ENCODE measurements at regions not wholly inside any gene's neighbourhood (a gene's known extent, or its start where the extent isn't known, plus 50 kb on each side); places are given as distances from the start of the nearest gene placed in this dataset.

- no peak for DNase-seq
These were observed 123.0 kb upstream of the AP1S2 start for GRCh38 chrX:15977644-15978043.

- DNase-seq: no peak
These were observed 121.8 kb upstream of the AP1S2 start for GRCh38 chrX:15976396-15976795.

GRCh38 chrX:15973946-15974345 is 119.3 kb upstream of the AP1S2 start:
- DNase-seq: no peak

- peak; percentile 33 for DNase-seq
These were observed 118.7 kb upstream of the AP1S2 start for GRCh38 chrX:15973299-15973698.

- no peak for DNase-seq
These were observed 117.1 kb upstream of the AP1S2 start for GRCh38 chrX:15971696-15972095.

- no peak for DNase-seq
These were observed 109.2 kb upstream of the AP1S2 start for GRCh38 chrX:15963858-15964257.

GRCh38 chrX:15960237-15960636 is 105.6 kb upstream of the AP1S2 start:
- DNase-seq: no peak

- no peak for DNase-seq
These were observed 102.1 kb upstream of the AP1S2 start for GRCh38 chrX:15956681-15957080.

- DNase-seq: no peak
These were observed 99.2 kb upstream of the AP1S2 start for GRCh38 chrX:15953801-15954200.

- DNase-seq: no peak
These were observed 97.6 kb upstream of the AP1S2 start for GRCh38 chrX:15952212-15952611.

GRCh38 chrX:15948318-15948660 is 93.7 kb upstream of the AP1S2 start:
- DNase-seq: no peak

GRCh38 chrX:15947648-15948317 is 93.2 kb upstream of the AP1S2 start:
- no peak for DNase-seq

- no peak for DNase-seq
These were observed 92.4 kb upstream of the AP1S2 start for GRCh38 chrX:15946783-15947580.

GRCh38 chrX:15943391-15943790 is 88.8 kb upstream of the AP1S2 start:
- no peak for DNase-seq

GRCh38 chrX:15942307-15942706 is 87.7 kb upstream of the AP1S2 start:
- no peak for DNase-seq

GRCh38 chrX:15939737-15940136 is 85.1 kb upstream of the AP1S2 start:
- DNase-seq: no peak

- DNase-seq: no peak
These were observed 83.5 kb upstream of the AP1S2 start for GRCh38 chrX:15938072-15938471.

GRCh38 chrX:15931362-15931761 is 76.7 kb upstream of the AP1S2 start:
- no peak for DNase-seq

- DNase-seq: no peak
These were observed 76.0 kb upstream of the AP1S2 start for GRCh38 chrX:15930585-15930984.

GRCh38 chrX:15929194-15929593 is 74.6 kb upstream of the AP1S2 start:
- DNase-seq: no peak

- no peak for DNase-seq
These were observed 72.0 kb upstream of the AP1S2 start for GRCh38 chrX:15926622-15927021.

GRCh38 chrX:15918003-15918402 is 63.4 kb upstream of the AP1S2 start:
- DNase-seq: no peak

- no peak for DNase-seq
These were observed 62.1 kb upstream of the AP1S2 start for GRCh38 chrX:15916704-15917084.

- DNase-seq: no peak
These were observed 61.5 kb upstream of the AP1S2 start for GRCh38 chrX:15915959-15916703.

Data from CD4-positive, alpha-beta T cell treated with Interleukin-21 for 1 hour (primary cell).